ENCODE measurements at regions not wholly inside any gene's neighbourhood (a gene's known extent, or its start where the extent isn't known, plus 50 kb on each side); places are given as distances from the start of the nearest gene placed in this dataset.

- TF ChIP-seq POLR2AphosphoS5 (IDR thresholded peaks at IDR 0.05; ENCODE audit: low read depth), result no peak
- no peak for TF ChIP-seq GABPA (IDR thresholded peaks at IDR 0.05; ENCODE audit: low read depth)
- no peak for TF ChIP-seq CTCF (IDR thresholded peaks at IDR 0.05; ENCODE audit: insufficient read depth, low read length)
- no peak for TF ChIP-seq SPI1 (IDR thresholded peaks at IDR 0.05; ENCODE audit: borderline replicate concordance, low read depth)
- TF ChIP-seq REST (IDR thresholded peaks at IDR 0.05; ENCODE audit: insufficient replicate concordance, low read depth), result no peak
- H3K4me3 ChIP-seq (replicated peaks; ENCODE audit: insufficient read depth, low read length), result no peak overlapping the region
- DNase-seq (ENCODE audit: low read depth in 1 of 2, low spot score in 1 of 2), result no peak
- no peak overlapping the region for H3K27ac ChIP-seq (replicated peaks)
- H3K27me3 ChIP-seq (ENCODE audit: insufficient read depth, poor library complexity, severe bottlenecking), result peaks cover 20% of the 10 kb centered on the region
Observed at GRCh38 chr18:10035281-10035991, 121.6 kb downstream of the VAPA start.

GRCh38 chr18:10036479-10036878, 122.7 kb downstream of the VAPA start:
- Histone ChIP-seq H3K4me3 (replicated peaks; ENCODE audit: insufficient read depth, low read length) (no peak overlapping the region), H3K27ac (replicated peaks) (no peak overlapping the region), H3K27me3 (ENCODE audit: insufficient read depth, poor library complexity, severe bottlenecking) (peaks cover 20% of the 10 kb centered on the region)
- no peak for DNase-seq (ENCODE audit: low read depth in 1 of 2, low spot score in 1 of 2)
- TF ChIP-seq CTCF (IDR thresholded peaks at IDR 0.05; ENCODE audit: insufficient read depth, low read length) (no peak), REST (IDR thresholded peaks at IDR 0.05; ENCODE audit: insufficient replicate concordance, low read depth) (no peak)

- Histone ChIP-seq H3K27me3 (ENCODE audit: insufficient read depth, poor library complexity, severe bottlenecking) (peaks cover 16% of the 10 kb centered on the region), H3K27ac (replicated peaks) (no peak overlapping the region), H3K4me3 (replicated peaks; ENCODE audit: insufficient read depth, low read length) (no peak overlapping the region)
- TF ChIP-seq POLR2AphosphoS5 (IDR thresholded peaks at IDR 0.05; ENCODE audit: low read depth) (no peak), CTCF (IDR thresholded peaks at IDR 0.05; ENCODE audit: insufficient read depth, low read length) (no peak), SPI1 (IDR thresholded peaks at IDR 0.05; ENCODE audit: borderline replicate concordance, low read depth) (no peak), GABPA (IDR thresholded peaks at IDR 0.05; ENCODE audit: low read depth) (no peak), REST (IDR thresholded peaks at IDR 0.05; ENCODE audit: insufficient replicate concordance, low read depth) (no peak)
- DNase-seq (ENCODE audit: low read depth in 1 of 2, low spot score in 1 of 2), result no peak
Observed at GRCh38 chr18:10037181-10037580, 123.4 kb downstream of the VAPA start.

Measured in HL-60 (cell line).